ENCODE measurements at regions not wholly inside any gene's neighbourhood (a gene's known extent, or its start where the extent isn't known, plus 50 kb on each side); places are given as distances from the start of the nearest gene placed in this dataset.

- H3K36me3 ChIP-seq (ENCODE audit: insufficient read depth, low read depth, low read length), result no peaks in the 10 kb centered on the region
- no peak overlapping the region for H3K27ac ChIP-seq (ENCODE audit: low read length)
- no peaks in the 10 kb centered on the region for H3K4me1 ChIP-seq (ENCODE audit: insufficient read depth, low read length)
These were observed 286.1 kb downstream of the IRS2 start for GRCh38 chr13:109500146-109500773.

DNA sequence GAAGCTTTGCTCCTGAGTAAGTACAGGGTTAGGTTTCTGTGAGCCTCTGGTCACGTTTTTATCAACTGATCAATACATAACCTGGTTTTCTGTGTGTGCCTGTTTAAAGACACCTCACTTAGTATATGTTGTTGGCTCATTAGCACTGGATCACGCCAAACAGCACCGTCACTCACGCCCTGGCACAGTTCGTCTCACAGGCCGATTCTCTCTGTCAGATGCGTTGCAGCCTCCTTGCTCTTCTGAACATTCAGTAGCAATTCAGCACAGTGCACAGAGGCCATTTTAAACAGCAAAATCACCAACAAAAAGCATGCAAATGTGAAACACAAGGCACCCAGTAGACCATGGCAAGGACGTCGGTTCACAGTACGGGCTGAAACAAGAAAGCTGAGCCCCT lies 288.5 kb downstream of the IRS2 start:
- Histone ChIP-seq H3K4me1 (ENCODE audit: insufficient read depth, low read length) (no peaks in the 10 kb centered on the region), H3K9me3 (ENCODE audit: insufficient read depth, low read depth, low read length) (no peaks in the 10 kb centered on the region), H3K36me3 (ENCODE audit: insufficient read depth, low read depth, low read length) (no peaks in the 10 kb centered on the region), H3K4me3 (ENCODE audit: low read length) (no peak overlapping the region), H3K27ac (ENCODE audit: low read length) (no peak overlapping the region), H3K9ac (ENCODE audit: low read depth, low read length) (no peak overlapping the region), H3K27me3 (ENCODE audit: insufficient read depth, low read length) (no peaks in the 10 kb centered on the region)

More at GRCh38 chr13:109500146-109500773, 286.1 kb downstream of the IRS2 start:
- Histone ChIP-seq H3K9ac (ENCODE audit: low read depth, low read length) (no peak overlapping the region), H3K9me3 (ENCODE audit: insufficient read depth, low read depth, low read length) (no peaks in the 10 kb centered on the region), H3K4me3 (ENCODE audit: low read length) (no peak overlapping the region), H3K27me3 (ENCODE audit: insufficient read depth, low read length) (no peaks in the 10 kb centered on the region)

- H3K4me1 ChIP-seq (ENCODE audit: insufficient read depth, low read length), result no peaks in the 10 kb centered on the region
These were observed 290.2 kb downstream of the IRS2 start for GRCh38 chr13:109496216-109496615.

GRCh38 chr13:109494925-109495369 lies 291.4 kb downstream of the IRS2 start:
- no peaks in the 10 kb centered on the region for H3K27me3 ChIP-seq (ENCODE audit: insufficient read depth, low read length)
- no peak overlapping the region for H3K9ac ChIP-seq (ENCODE audit: low read depth, low read length)
- no peak overlapping the region for H3K4me3 ChIP-seq (ENCODE audit: low read length)
- H3K36me3 ChIP-seq (ENCODE audit: insufficient read depth, low read depth, low read length), result no peaks in the 10 kb centered on the region
- H3K9me3 ChIP-seq (ENCODE audit: insufficient read depth, low read depth, low read length), result no peaks in the 10 kb centered on the region
- no peaks in the 10 kb centered on the region for H3K4me1 ChIP-seq (ENCODE audit: insufficient read depth, low read length)
- H3K27ac ChIP-seq (ENCODE audit: low read length), result no peak overlapping the region

More at GRCh38 chr13:109496216-109496615, 290.2 kb downstream of the IRS2 start:
- Histone ChIP-seq H3K27ac (ENCODE audit: low read length) (no peak overlapping the region), H3K4me3 (ENCODE audit: low read length) (no peak overlapping the region), H3K36me3 (ENCODE audit: insufficient read depth, low read depth, low read length) (no peaks in the 10 kb centered on the region), H3K9me3 (ENCODE audit: insufficient read depth, low read depth, low read length) (no peaks in the 10 kb centered on the region), H3K9ac (ENCODE audit: low read depth, low read length) (no peak overlapping the region), H3K27me3 (ENCODE audit: insufficient read depth, low read length) (no peaks in the 10 kb centered on the region)

DNA sequence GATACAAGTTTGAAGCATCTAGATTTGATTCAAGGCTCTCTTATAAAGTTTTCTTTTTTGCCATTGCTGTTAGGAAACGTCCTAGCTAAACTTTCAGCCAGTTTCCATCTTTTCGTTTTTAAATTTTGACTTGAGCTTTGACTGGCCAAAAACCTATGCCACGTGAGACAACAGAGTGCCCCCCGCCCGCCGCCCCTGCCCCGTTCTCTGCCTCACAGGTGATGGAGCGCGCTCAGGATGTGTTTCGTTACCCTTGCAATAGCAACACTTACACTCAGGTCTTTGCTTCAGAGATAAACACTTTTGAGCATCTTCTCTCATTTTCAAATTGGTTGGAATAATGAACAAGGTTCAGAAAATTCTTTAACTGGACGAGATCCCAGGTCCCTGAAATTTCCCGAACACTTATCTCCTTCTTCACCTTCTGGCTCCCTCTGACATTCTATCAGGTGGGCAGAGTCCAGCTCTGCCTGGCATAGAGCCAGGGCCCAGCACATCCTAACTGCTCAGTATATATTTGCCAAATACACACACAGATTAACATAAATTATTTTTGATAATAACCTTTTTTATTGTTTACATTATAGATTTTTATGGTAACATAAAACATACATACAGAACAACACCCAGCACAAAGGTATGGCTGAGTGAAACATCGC lies 301.1 kb downstream of the IRS2 start:
- no peak overlapping the region for H3K27ac ChIP-seq (ENCODE audit: low read length)
- no peak overlapping the region for H3K9ac ChIP-seq (ENCODE audit: low read depth, low read length)
- H3K9me3 ChIP-seq (ENCODE audit: insufficient read depth, low read depth, low read length), result peaks cover 3% of the 10 kb centered on the region; the same call in 1 of the 2 replicates
- H3K4me1 ChIP-seq (ENCODE audit: insufficient read depth, low read length), result no peaks in the 10 kb centered on the region
- no peak overlapping the region for H3K4me3 ChIP-seq (ENCODE audit: low read length)
- H3K27me3 ChIP-seq (ENCODE audit: insufficient read depth, low read length), result no peaks in the 10 kb centered on the region
- H3K36me3 ChIP-seq (ENCODE audit: insufficient read depth, low read depth, low read length), result no peaks in the 10 kb centered on the region

DNA sequence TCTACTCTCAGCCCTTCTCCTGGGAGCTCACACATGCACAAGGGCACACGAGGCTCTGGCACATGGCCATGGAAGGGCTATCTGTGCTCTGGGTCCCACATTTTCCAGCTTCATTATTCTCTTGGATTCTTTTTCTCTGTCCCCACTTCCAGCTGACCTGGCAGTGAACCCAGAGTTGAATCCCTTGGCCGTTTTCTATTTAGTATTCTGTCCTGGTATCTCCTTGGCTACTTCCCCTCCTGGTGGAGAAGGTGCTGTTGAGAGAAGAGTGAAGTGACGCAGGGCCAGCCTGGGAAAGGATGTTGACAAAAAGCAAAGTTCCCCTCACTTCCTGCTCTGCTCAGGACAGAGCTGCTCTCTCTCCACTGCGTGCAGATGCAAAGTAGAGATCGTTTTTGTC lies 303.1 kb downstream of the IRS2 start:
- Histone ChIP-seq H3K27me3 (ENCODE audit: insufficient read depth, low read length) (no peaks in the 10 kb centered on the region), H3K27ac (ENCODE audit: low read length) (no peak overlapping the region), H3K4me3 (ENCODE audit: low read length) (no peak overlapping the region), H3K36me3 (ENCODE audit: insufficient read depth, low read depth, low read length) (no peaks in the 10 kb centered on the region), H3K9me3 (ENCODE audit: insufficient read depth, low read depth, low read length) (no peaks in the 10 kb centered on the region), H3K4me1 (ENCODE audit: insufficient read depth, low read length) (no peaks in the 10 kb centered on the region), H3K9ac (ENCODE audit: low read depth, low read length) (no peak overlapping the region)

DNA sequence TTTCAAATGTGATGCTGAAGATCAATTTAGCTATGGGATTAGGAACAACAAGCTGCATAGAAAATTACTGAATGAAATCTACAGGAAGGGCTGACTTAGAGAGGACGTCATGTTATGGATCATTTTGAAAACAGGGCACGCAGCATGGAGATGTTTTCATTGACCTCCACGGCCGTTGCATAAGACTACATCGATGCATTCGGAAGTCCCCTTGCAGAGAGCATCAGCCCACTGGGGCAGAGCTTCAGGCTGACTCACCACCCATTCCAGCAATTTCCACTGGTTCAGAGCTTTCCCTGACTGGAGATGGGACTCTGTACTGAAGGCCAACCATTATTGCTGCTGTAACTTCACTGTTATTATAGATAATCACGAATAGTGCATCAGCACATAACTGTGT lies 305.3 kb downstream of the IRS2 start:
- H3K27ac ChIP-seq (ENCODE audit: low read length), result no peak overlapping the region
- H3K27me3 ChIP-seq (ENCODE audit: insufficient read depth, low read length), result no peaks in the 10 kb centered on the region
- no peak overlapping the region for H3K4me3 ChIP-seq (ENCODE audit: low read length)
- H3K9ac ChIP-seq (ENCODE audit: low read depth, low read length), result no peak overlapping the region
- H3K9me3 ChIP-seq (ENCODE audit: insufficient read depth, low read depth, low read length), result no peaks in the 10 kb centered on the region
- no peaks in the 10 kb centered on the region for H3K36me3 ChIP-seq (ENCODE audit: insufficient read depth, low read depth, low read length)
- no peaks in the 10 kb centered on the region for H3K4me1 ChIP-seq (ENCODE audit: insufficient read depth, low read length)

DNA sequence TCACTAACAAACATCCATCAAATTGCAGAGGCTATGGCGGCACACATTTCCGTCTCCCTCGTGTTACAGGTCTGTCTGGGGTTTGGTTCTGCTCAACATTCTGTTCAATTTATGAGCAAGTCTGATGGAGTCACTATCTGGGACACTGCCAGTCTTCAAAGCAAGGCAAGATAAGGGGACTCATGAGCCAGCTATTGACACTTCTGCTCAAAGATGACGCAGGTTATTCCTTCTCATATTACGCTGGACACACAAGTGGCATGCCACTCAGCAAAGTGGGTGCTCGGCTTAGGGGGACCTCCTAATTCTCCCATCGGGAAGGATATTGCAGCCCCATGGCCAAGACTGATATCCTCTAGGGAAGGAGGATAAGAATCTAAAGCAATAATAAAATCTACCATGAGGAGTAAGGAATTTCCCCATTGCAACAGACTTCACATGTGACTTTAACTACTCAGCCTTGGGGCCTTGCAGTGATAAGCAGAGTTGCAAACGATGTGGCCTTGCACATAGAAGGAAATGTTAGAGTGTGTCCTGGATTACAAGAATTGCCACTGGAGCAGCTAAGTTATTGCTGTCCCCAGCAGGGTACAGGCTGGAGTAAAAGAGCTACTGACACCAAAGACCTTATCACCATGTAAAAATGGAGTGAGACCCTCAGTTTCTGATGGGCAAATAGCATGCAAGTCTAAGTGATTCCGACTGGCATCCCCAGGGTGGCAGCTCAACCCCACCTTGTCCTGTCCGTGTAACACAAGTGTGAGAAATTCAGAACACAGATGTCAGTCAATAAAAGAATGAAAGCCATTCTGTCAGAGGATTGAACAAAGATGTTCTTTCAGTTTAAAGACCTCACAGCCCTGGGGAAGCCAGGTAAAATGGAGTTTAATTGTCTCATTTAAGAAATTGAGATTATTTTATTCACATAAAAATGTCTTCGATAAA lies 306.1 kb downstream of the IRS2 start:
- no peak overlapping the region for H3K9ac ChIP-seq (ENCODE audit: low read depth, low read length)

GRCh38 chr13:109479534-109479933 lies 306.8 kb downstream of the IRS2 start:
- Histone ChIP-seq H3K9me3 (ENCODE audit: insufficient read depth, low read depth, low read length) (no peaks in the 10 kb centered on the region), H3K4me3 (ENCODE audit: low read length) (no peak overlapping the region), H3K9ac (ENCODE audit: low read depth, low read length) (no peak overlapping the region), H3K27ac (ENCODE audit: low read length) (no peak overlapping the region), H3K27me3 (ENCODE audit: insufficient read depth, low read length) (no peaks in the 10 kb centered on the region), H3K4me1 (ENCODE audit: insufficient read depth, low read length) (no peaks in the 10 kb centered on the region), H3K36me3 (ENCODE audit: insufficient read depth, low read depth, low read length) (no peaks in the 10 kb centered on the region)

More for the DNA sequence above, 306.1 kb downstream of the IRS2 start:
- H3K36me3 ChIP-seq (ENCODE audit: insufficient read depth, low read depth, low read length), result no peaks in the 10 kb centered on the region
- no peaks in the 10 kb centered on the region for H3K4me1 ChIP-seq (ENCODE audit: insufficient read depth, low read length)
- no peak overlapping the region for H3K27ac ChIP-seq (ENCODE audit: low read length)
- no peaks in the 10 kb centered on the region for H3K27me3 ChIP-seq (ENCODE audit: insufficient read depth, low read length)
- no peak overlapping the region for H3K4me3 ChIP-seq (ENCODE audit: low read length)
- H3K9me3 ChIP-seq (ENCODE audit: insufficient read depth, low read depth, low read length), result no peaks in the 10 kb centered on the region

- Histone ChIP-seq H3K4me1 (ENCODE audit: insufficient read depth, low read length) (no peaks in the 10 kb centered on the region), H3K27ac (ENCODE audit: low read length) (no peak overlapping the region), H3K9me3 (ENCODE audit: insufficient read depth, low read depth, low read length) (no peaks in the 10 kb centered on the region), H3K4me3 (ENCODE audit: low read length) (no peak overlapping the region), H3K36me3 (ENCODE audit: insufficient read depth, low read depth, low read length) (no peaks in the 10 kb centered on the region), H3K9ac (ENCODE audit: low read depth, low read length) (no peak overlapping the region), H3K27me3 (ENCODE audit: insufficient read depth, low read length) (no peaks in the 10 kb centered on the region)
These were observed 310.4 kb downstream of the IRS2 start for GRCh38 chr13:109476001-109476400.

GRCh38 chr13:109468123-109468522 lies 318.3 kb downstream of the IRS2 start:
- no peaks in the 10 kb centered on the region for H3K36me3 ChIP-seq (ENCODE audit: insufficient read depth, low read depth, low read length)
- no peaks in the 10 kb centered on the region for H3K9me3 ChIP-seq (ENCODE audit: insufficient read depth, low read depth, low read length)
- H3K9ac ChIP-seq (ENCODE audit: low read depth, low read length), result no peak overlapping the region
- no peak overlapping the region for H3K4me3 ChIP-seq (ENCODE audit: low read length)
- H3K27me3 ChIP-seq (ENCODE audit: insufficient read depth, low read length), result no peaks in the 10 kb centered on the region
- H3K27ac ChIP-seq (ENCODE audit: low read length), result no peak overlapping the region
- no peaks in the 10 kb centered on the region for H3K4me1 ChIP-seq (ENCODE audit: insufficient read depth, low read length)

Data from iPS-20b (cell line).